NCI-H128 (cell line): ENCODE measurements at regions not wholly inside any gene's neighbourhood (a gene's known extent, or its start where the extent isn't known, plus 50 kb on each side); places are given as distances from the start of the nearest gene placed in this dataset.

Experiments used
- DNase-seq: peaks from one replicate; lab custom pipeline; 2025; ENCODE audit not compliant: unreplicated experiment; lab: John Stamatoyannopoulos, UW

- DNase-seq: no peak
These were observed 672.7 kb upstream of the ADGRL2 start for GRCh38 chr1:81128079-81128478.

GRCh38 chr1:81126989-81127581 is 673.6 kb upstream of the ADGRL2 start:
- peak; percentile 51 for DNase-seq

GRCh38 chr1:81125672-81126071 is 675.1 kb upstream of the ADGRL2 start:
- DNase-seq: no peak

- DNase-seq: no peak
These were observed 679.4 kb upstream of the ADGRL2 start for GRCh38 chr1:81121306-81121705.

GRCh38 chr1:81119319-81119718 is 681.4 kb upstream of the ADGRL2 start:
- no peak for DNase-seq

DNA sequence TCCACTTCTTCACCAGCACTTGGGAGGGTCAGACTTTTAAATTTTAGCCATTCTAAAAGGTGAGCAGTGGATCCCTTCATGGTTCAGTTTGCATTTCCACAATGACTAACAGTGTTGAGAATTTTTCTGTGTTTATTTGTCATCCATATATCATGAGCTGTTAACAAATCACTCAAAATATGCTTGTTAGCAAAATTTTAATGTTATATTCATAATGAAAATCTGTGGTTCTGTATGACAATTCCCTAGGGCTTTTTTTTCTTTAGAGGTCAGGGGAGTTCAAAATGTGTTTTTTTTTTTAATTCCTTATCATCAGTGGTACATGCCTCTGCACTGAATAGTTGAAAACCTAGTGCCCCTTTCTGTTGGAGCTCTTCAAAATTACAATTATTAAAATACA is 682.2 kb upstream of the ADGRL2 start:
- no peak for DNase-seq

DNA sequence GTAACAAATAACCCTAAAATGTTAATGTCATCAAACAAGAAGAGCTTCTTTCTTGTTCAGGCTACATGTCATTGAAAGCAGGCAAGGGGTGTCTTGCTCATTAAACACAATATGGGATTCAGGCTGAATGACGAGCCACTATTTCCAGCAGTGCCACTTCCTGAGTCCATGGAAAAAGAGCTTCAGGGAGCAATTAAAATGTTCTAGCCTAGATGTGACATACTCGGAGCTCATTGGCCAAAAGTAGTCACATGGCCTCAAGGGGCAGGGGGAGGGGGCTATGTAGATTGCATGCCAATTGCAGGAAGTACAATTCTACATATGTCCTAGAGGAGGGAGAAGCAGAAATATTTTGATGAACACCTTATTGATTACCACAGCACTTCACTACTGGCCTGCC is 685.3 kb upstream of the ADGRL2 start:
- no peak for DNase-seq

DNA sequence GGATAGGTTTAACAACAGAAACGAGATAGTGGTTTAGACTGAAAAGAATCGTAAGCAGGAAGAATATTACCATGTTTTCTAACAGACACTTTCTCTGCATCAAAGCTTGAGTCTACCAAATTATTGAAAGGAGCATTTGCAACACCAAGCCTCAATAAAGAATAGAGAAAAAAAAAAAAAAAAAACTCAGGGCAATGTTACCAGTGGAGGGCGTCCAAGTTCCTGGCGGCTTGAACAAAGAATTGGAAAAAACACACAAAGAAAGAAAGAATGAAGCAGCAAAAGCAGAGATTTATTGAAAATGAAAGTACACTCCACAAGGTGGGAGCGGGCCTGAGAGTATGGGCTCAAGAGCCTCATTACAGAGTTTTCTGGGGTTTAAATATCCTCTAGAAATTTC is 686.5 kb upstream of the ADGRL2 start:
- no peak for DNase-seq

GRCh38 chr1:81113688-81114087 is 687.0 kb upstream of the ADGRL2 start:
- no peak for DNase-seq

DNA sequence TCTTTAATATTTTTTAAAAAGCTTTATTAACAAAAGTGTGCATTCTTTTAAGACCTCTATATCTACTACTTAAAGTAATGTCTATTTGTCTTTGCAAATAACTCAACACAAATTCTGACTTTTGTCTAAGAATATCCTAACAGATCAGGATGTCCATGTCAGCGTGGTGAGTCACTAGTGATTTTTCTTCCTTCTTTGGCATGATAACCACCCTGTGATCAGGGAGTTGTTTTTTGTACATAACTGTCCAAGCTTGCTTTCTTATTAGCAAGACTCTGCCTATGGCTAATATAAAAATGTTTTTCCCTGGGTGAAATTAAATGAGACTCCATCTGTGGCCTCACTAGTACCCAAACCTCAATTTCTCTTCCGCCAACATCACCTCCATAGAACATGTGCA is 688.9 kb upstream of the ADGRL2 start:
- DNase-seq: no peak

DNA sequence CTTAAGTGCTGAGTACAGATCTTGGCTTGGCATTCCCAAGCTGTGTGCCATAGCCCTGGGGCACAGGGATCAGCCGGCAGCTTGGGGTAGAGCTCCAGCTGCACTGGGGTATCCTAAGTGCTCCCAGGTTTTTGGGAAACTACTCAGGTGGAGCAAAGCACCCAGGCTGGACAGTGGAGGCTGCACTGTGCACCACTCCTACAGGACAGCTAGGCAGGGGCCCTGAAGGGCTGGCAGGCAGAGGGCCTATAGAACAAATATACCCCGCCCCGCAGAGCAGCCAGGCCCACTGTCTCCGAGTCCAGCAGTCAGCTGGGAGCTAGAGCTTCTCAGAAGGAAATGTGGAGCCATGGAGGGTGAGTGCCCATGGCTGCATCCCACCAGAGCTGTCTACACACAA is 691.7 kb upstream of the ADGRL2 start:
- DNase-seq: no peak

GRCh38 chr1:81097860-81098259 is 702.9 kb upstream of the ADGRL2 start:
- no peak for DNase-seq

- DNase-seq: no peak
These were observed 727.2 kb upstream of the ADGRL2 start for GRCh38 chr1:81073580-81073979.

DNA sequence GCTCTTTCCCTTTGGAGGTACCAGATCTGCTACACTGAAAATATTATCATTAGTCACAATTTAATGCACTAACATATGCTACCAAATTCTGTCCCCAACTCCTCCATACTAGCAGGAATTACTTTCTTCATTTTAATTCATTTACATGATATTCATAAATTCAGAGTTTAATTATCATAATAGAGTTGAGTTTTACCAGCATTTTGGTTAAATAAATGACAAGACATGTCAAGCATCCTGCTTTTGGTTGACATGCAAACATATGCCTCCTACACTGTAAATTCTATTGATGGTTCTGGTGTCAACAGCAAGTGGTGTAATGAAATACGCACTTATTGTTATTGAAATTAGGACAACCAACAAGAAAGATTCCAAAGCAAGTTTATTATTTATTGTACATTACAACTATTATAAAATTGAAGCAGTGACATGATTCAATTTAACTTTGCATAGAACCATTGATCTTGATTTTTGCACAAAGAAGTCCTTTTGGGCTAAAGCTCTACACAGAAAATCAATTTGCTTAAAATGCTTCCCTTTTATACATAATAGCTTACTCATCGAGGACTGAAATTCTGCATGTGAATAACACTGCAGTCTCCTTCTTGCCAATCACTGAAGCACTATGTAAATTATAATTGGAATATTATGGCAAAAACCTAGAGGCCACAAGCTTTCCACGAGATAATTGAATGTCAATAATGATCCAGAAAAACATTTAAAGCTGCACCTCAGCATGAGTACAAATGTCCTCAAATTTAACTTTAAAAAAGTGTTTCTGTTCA is 728.6 kb upstream of the ADGRL2 start:
- DNase-seq: no peak

GRCh38 chr1:81071072-81071858 is 729.5 kb upstream of the ADGRL2 start:
- DNase-seq: no peak

GRCh38 chr1:81069856-81070255 is 730.9 kb upstream of the ADGRL2 start:
- DNase-seq: no peak

DNA sequence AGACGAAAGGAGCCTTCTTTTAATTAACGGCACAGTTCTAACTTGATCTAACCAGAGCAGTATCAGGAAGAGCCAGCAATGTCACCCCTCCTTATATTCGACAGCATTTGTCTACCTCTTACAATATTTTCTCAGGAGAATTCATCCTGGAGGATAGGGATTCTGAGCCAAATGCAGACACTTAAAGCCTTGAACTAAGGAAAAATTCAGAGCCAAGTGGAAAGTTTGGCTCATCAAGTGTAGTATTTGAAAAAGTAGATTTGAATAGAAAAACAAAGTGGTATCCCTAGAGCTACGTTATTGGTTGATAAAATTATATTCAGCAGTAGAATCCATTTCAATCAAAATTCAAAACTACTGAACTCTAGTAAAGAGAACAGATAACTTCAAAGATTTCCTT is 732.0 kb upstream of the ADGRL2 start:
- no peak for DNase-seq

- no peak for DNase-seq
These were observed 746.9 kb upstream of the ADGRL2 start for GRCh38 chr1:81053826-81054225.

DNA sequence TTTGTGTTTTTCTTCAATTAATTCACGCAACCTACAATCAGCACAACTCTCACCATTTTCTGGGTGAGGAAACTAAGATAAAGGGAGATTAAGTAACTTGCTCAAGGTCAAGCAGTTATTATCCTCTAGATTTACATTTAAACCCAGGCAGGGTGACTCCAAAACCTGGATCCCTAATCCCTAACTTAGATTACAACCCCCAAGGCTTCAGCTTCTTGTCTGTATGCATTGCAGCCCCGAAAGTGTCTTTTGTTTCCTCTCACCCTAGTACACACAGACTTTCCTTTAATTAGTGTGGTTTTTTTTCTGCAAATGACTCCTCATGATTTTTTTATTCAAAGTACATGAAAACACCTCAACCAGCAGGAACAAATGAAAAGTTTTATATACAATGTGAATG is 748.6 kb upstream of the ADGRL2 start:
- no peak for DNase-seq

GRCh38 chr1:81050390-81050789 is 750.3 kb upstream of the ADGRL2 start:
- no peak for DNase-seq

DNA sequence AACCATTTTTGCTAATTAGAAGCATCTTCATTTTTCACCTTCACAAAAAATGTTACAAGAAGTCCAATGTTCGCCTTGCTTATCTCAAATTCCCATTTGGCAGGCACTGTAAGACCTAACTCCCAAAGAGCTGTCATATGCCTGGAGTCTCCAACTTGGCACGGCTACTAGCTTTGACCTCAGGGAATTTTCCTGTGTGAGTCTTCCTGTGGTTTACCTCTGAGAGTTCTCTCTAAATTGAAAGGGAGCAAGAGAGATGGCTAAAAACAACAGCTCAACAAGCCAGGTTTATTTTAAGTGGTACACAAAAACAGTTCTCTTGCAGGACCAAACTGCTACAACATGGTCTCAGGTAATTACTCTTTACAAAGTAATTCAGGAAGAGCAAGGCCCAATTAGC is 756.0 kb upstream of the ADGRL2 start:
- DNase-seq: no peak

DNA sequence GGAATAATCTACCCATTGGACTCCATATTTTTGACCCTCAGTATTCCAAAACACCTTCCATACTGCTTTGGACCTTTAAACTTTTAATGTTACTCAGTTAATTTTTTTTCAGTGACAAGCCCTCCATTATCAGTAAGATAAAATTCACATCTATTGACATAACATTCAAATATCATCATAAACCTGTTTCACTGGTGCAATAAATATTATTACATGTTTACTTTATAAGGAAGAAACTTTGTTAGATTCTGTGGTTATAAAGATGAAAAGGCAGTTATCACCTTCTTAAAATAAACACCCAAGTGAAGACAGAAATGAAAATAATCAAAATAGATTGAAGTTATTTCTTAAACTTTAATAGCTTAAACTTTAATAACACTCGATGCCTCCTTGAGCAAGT is 758.5 kb upstream of the ADGRL2 start:
- no peak for DNase-seq
